Mucosa of rectum (tissue), 2 donors: ENCODE measurements at regions not wholly inside any gene's neighbourhood (a gene's known extent, or its start where the extent isn't known, plus 50 kb on each side); places are given as distances from the start of the nearest gene placed in this dataset.
"Not testable (repeated sequence)": the region's sequence is repeated elsewhere in the genome, so short reads cannot be mapped to it uniquely, and the experiment has no call there.

ENCODE experiments used
- H3K27ac ChIP-seq, 2 donors: one replicate each; pipeline ENCODE4 v1.7.0; 2013; ENCODE audit warnings: inconsistent platforms in 2 of 2, low read depth in 2 of 2, low read length in 2 of 2
- H3K27me3 ChIP-seq, 2 donors: one replicate each; pipeline ENCODE4 v1.7.0; 2013; ENCODE audit warnings: low read length in 2 of 2; ENCODE audit not compliant: control insufficient read depth in 2 of 2, insufficient read depth in 2 of 2
- H3K36me3 ChIP-seq, 2 donors: one replicate each; pipeline ENCODE4 v1.7.0; 2013; ENCODE audit warnings: low read length in 2 of 2; ENCODE audit not compliant: control insufficient read depth in 2 of 2, insufficient read depth in 2 of 2
- H3K4me1 ChIP-seq, 2 donors: one replicate each; pipeline ENCODE4 v1.7.0; 2013; ENCODE audit warnings: low read length in 2 of 2, mild to moderate bottlenecking in 1 of 2; ENCODE audit not compliant: control insufficient read depth in 2 of 2, insufficient read depth in 2 of 2
- H3K4me3 ChIP-seq, 2 donors: one replicate each; pipeline ENCODE4 v1.7.0; 2013; ENCODE audit warnings: low read length in 2 of 2
- H3K9ac ChIP-seq, 2 donors: one replicate each; pipeline ENCODE4 v1.7.0; 2013; ENCODE audit warnings: low read length in 2 of 2, low read depth in 1 of 2, mild to moderate bottlenecking in 1 of 2
- H3K9me3 ChIP-seq, 2 donors: one replicate each; pipeline ENCODE4 v1.7.0; 2013; ENCODE audit warnings: low read length in 2 of 2; ENCODE audit not compliant: control insufficient read depth in 2 of 2
- donor health status: healthy.
- donor health status: Normal muscosa, but diverticular disease.

GRCh38 chr16:88196471-88197400, 186.0 kb upstream of the ZNF469 start:
- H3K4me1 ChIP-seq: peaks cover 0 to 6% of the 10 kb centered on the region in 2 donors
- H3K36me3 ChIP-seq: no peaks in the 10 kb centered on the region

GRCh38 chr16:88197481-88198456, 185.0 kb upstream of the ZNF469 start:
- Histone ChIP-seq H3K9me3 (no peaks in the 10 kb centered on the region), H3K4me1 (peaks cover 0 to 6% of the 10 kb centered on the region in 2 donors), H3K9ac (no peak overlapping the region), H3K27me3 (peaks cover 6 to 12% of the 10 kb centered on the region in 2 donors), H3K4me3 (no peak overlapping the region), H3K36me3 (no peaks in the 10 kb centered on the region), H3K27ac (no peak overlapping the region)

More at GRCh38 chr16:88196471-88197400, 186.0 kb upstream of the ZNF469 start:
- Histone ChIP-seq H3K27me3 (peaks cover 6 to 12% of the 10 kb centered on the region in 2 donors), H3K9me3 (no peaks in the 10 kb centered on the region), H3K4me3 (no peak overlapping the region), H3K27ac (no peak overlapping the region), H3K9ac (no peak overlapping the region)

- H3K9me3 ChIP-seq, H3K4me3 ChIP-seq, H3K9ac ChIP-seq, H3K4me1 ChIP-seq, H3K27ac ChIP-seq, H3K36me3 ChIP-seq: not testable (repeated sequence)
- peaks cover 6 to 12% of the 10 kb centered on the region in 2 donors for H3K27me3 ChIP-seq
Measured at GRCh38 chr16:88198457-88199295, 184.1 kb upstream of the ZNF469 start.

GRCh38 chr16:88199296-88200153, 183.2 kb upstream of the ZNF469 start:
- H3K4me3 ChIP-seq, H3K27ac ChIP-seq, H3K36me3 ChIP-seq, H3K9ac ChIP-seq, H3K4me1 ChIP-seq, H3K9me3 ChIP-seq, H3K27me3 ChIP-seq: not testable (repeated sequence)

- H3K9ac ChIP-seq, H3K4me3 ChIP-seq, H3K27me3 ChIP-seq, H3K27ac ChIP-seq, H3K36me3 ChIP-seq, H3K4me1 ChIP-seq, H3K9me3 ChIP-seq: not testable (repeated sequence)
Measured at GRCh38 chr16:88200154-88200895, 182.4 kb upstream of the ZNF469 start.

- Histone ChIP-seq H3K36me3 (no peaks in the 10 kb centered on the region), H3K27me3 (peaks cover 0 to 1% of the 10 kb centered on the region in 2 donors), H3K4me3 (no peak overlapping the region)
Measured at GRCh38 chr16:88200896-88201185, 181.9 kb upstream of the ZNF469 start.

GRCh38 chr16:88201611-88202010, 181.1 kb upstream of the ZNF469 start:
- not testable (repeated sequence) for H3K9me3 ChIP-seq, H3K4me3 ChIP-seq, H3K36me3 ChIP-seq, H3K27ac ChIP-seq, H3K9ac ChIP-seq, H3K27me3 ChIP-seq, H3K4me1 ChIP-seq

More at GRCh38 chr16:88200896-88201185, 181.9 kb upstream of the ZNF469 start:
- Histone ChIP-seq H3K9me3 (no peaks in the 10 kb centered on the region), H3K9ac (no peak overlapping the region), H3K27ac (no peak overlapping the region), H3K4me1 (no peaks in the 10 kb centered on the region)

- Histone ChIP-seq H3K27me3 (no peaks in the 10 kb centered on the region), H3K9ac (no peak overlapping the region), H3K4me3 (no peak overlapping the region), H3K4me1 (no peaks in the 10 kb centered on the region), H3K36me3 (no peaks in the 10 kb centered on the region), H3K9me3 (no peaks in the 10 kb centered on the region), H3K27ac (no peak overlapping the region)
Measured at GRCh38 chr16:88202207-88202745, 180.5 kb upstream of the ZNF469 start.
